Left ventricle myocardium inferior (tissue), 1 donor: ENCODE measurements at regions not wholly inside any gene's neighbourhood (a gene's known extent, or its start where the extent isn't known, plus 50 kb on each side); places are given as distances from the start of the nearest gene placed in this dataset.

Source experiments
- DNase-seq: peaks from one replicate; pipeline ENCODE4 v3.0.0-alpha.2; 2020
- H3K27ac ChIP-seq: fragments of 200-600 bp; replicated peaks from 2 replicates; pipeline ENCODE4 v1.8.0; 2021
- H3K27me3 ChIP-seq: fragments of 200-600 bp; 2 replicates; pipeline ENCODE4 v1.8.0; 2021; ENCODE audit warnings: low read depth
- H3K36me3 ChIP-seq: fragments of 200-600 bp; 2 replicates; pipeline ENCODE4 v1.8.0; 2021
- H3K4me1 ChIP-seq: fragments of 200-600 bp; 2 replicates; pipeline ENCODE4 v1.8.0; 2021
- H3K4me3 ChIP-seq: fragments of 200-600 bp; 2 replicates; pipeline ENCODE4 v1.8.0; 2021; ENCODE audit warnings: mild to moderate bottlenecking, moderate library complexity
- H3K9me3 ChIP-seq: fragments of 200-600 bp; replicated peaks from 2 replicates; pipeline ENCODE4 v1.8.0; 2021
- intact Hi-C: fragments of 100-400 bp; cut with micrococcal nuclease; formaldehyde crosslinking; loops from one replicate; pipeline ENCODE4 v1.11.0; 2022
- TF ChIP-seq, protein P1 (sequence below): fragments of 200-600 bp; IDR thresholded peaks from 2 replicates; pipeline ENCODE4 v1.8.0; 2021; ENCODE audit warnings: antibody characterized with exemption, mild to moderate bottlenecking, borderline replicate concordance
- donor health status: DM: no; HTN: yes; CAD: no; lungs with severe emphysema.

DNA sequence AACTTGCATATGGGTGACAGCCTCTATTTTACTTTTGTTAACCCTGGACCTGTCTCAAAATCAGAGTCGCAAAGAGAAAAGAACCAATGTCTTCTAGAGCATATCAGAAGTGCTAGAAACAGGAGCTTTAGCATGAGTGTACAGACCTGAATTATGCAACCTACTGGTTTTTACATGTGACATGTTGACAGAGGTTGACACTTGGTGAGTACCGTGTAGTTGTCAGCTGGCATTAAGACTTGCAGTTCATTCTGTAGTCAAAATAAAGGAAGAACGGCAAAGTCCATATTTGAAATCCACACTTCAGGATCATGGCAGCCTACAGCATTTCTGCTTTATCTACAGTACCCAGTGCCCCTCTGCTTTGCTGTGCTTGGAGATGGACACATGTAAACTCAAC lies 291.9 kb upstream of the TENM3 start:
- Histone ChIP-seq H3K27me3 (peaks cover 3% of the 10 kb centered on the region), H3K9me3 (no peaks in the 10 kb centered on the region), H3K36me3 (no peaks in the 10 kb centered on the region), H3K27ac (no peak overlapping the region), H3K4me1 (no peaks in the 10 kb centered on the region), H3K4me3 (no peak overlapping the region)
- TF ChIP-seq, protein P1, sequence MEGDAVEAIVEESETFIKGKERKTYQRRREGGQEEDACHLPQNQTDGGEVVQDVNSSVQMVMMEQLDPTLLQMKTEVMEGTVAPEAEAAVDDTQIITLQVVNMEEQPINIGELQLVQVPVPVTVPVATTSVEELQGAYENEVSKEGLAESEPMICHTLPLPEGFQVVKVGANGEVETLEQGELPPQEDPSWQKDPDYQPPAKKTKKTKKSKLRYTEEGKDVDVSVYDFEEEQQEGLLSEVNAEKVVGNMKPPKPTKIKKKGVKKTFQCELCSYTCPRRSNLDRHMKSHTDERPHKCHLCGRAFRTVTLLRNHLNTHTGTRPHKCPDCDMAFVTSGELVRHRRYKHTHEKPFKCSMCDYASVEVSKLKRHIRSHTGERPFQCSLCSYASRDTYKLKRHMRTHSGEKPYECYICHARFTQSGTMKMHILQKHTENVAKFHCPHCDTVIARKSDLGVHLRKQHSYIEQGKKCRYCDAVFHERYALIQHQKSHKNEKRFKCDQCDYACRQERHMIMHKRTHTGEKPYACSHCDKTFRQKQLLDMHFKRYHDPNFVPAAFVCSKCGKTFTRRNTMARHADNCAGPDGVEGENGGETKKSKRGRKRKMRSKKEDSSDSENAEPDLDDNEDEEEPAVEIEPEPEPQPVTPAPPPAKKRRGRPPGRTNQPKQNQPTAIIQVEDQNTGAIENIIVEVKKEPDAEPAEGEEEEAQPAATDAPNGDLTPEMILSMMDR, result no peak
- intact Hi-C loops, result no loop called here
- no peak for DNase-seq

DNA sequence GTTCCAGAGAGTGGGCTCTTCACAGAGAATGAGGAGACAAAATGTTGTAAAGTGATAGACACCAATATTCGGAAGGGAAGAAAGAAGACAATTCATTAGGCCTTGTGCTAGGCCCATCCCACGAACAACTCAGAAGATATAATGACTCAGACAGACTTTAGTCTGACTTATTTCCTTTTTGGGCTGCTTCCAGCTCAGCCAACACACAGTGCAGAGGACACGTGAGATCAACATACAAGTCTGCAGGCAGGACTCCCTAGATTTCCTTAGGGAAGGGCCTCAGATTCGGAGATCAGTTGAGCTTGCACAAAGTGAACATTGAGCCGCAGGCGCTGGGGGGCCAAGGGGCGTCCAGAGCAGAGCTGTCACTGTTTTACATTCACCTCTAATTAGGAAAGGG lies 290.7 kb upstream of the TENM3 start:
- no peak for DNase-seq
- TF ChIP-seq, protein P1, result no peak
- Histone ChIP-seq H3K27ac (no peak overlapping the region), H3K27me3 (peaks cover 3% of the 10 kb centered on the region), H3K4me3 (no peak overlapping the region), H3K9me3 (no peaks in the 10 kb centered on the region), H3K4me1 (peaks cover 8% of the 10 kb centered on the region), H3K36me3 (no peaks in the 10 kb centered on the region)
- intact Hi-C loops, result no loop called here

DNA sequence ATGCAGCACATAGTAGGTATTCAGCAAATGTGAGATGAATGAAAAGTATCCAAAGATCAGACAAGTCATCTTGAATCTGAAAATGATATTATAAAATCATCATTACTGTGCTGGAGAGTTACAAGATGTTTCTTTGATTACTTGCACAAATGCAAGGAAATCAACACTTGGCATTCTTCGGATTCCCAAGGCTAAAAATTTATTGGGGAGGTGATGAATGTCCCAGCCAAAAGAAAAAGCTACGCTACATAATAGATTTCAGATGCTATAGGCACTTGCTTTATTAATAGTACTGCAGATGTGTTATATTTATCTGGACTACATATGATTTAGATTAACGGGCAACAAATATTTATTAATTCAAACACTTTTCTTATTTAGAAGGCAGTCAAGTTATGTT lies 286.7 kb upstream of the TENM3 start:
- Histone ChIP-seq H3K36me3 (no peaks in the 10 kb centered on the region), H3K4me1 (peaks cover 9% of the 10 kb centered on the region), H3K4me3 (no peak overlapping the region), H3K27me3 (no peaks in the 10 kb centered on the region), H3K9me3 (no peaks in the 10 kb centered on the region), H3K27ac (no peak overlapping the region)
- TF ChIP-seq, protein P1, result no peak
- no peak for DNase-seq
- intact Hi-C loops, result no loop called here

DNA sequence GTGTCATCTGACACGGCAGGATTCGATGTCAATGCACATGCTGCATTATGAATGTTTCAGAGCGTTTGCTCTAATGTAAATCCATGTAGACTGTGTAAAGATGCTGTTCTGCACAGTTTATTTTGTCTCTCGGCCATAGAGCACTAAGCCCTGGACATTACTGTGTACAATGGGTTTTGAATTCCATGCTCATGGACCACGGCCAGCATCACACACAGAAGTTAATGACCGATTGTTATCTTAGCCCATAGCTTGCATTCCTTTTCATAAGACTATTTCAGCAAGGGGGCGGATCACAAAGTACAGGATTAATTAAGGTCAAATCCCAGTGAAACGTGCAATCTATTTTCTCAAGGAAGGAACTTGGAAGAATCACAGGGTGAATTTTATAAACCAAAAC lies 286.1 kb upstream of the TENM3 start:
- no peak overlapping the region for H3K27ac ChIP-seq
- peaks cover 9% of the 10 kb centered on the region for H3K4me1 ChIP-seq
- H3K27me3 ChIP-seq, result no peaks in the 10 kb centered on the region
- TF ChIP-seq, protein P1, result no peak
- DNase-seq, result no peak
- H3K36me3 ChIP-seq, result no peaks in the 10 kb centered on the region
- no peaks in the 10 kb centered on the region for H3K9me3 ChIP-seq
- intact Hi-C loops, result no loop called here
- no peak overlapping the region for H3K4me3 ChIP-seq

DNA sequence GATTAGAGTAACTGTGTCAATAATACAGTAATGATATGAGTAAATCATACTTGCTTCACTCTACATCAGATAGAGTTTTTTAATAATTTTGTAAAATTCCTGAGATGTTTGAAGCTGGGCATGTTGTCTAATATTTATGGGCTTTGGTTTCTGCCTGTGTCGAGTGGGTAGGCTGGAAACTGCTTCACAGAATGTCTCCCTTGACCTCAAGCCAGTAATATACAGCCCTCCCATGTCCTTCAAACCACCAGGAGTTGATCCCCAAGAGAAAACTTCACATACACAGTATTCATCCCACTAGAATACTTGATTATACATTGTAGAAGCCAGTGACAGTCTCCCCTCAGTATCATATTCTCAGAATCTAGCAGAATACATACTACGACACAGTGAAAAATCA lies 284.8 kb upstream of the TENM3 start:
- H3K27me3 ChIP-seq, result no peaks in the 10 kb centered on the region
- no peak for DNase-seq
- no peak overlapping the region for H3K27ac ChIP-seq
- no peaks in the 10 kb centered on the region for H3K9me3 ChIP-seq
- no peak overlapping the region for H3K4me3 ChIP-seq
- intact Hi-C loops, result no loop called here
- TF ChIP-seq, protein P1, result no peak
- H3K36me3 ChIP-seq, result no peaks in the 10 kb centered on the region
- H3K4me1 ChIP-seq, result peaks cover 9% of the 10 kb centered on the region

DNA sequence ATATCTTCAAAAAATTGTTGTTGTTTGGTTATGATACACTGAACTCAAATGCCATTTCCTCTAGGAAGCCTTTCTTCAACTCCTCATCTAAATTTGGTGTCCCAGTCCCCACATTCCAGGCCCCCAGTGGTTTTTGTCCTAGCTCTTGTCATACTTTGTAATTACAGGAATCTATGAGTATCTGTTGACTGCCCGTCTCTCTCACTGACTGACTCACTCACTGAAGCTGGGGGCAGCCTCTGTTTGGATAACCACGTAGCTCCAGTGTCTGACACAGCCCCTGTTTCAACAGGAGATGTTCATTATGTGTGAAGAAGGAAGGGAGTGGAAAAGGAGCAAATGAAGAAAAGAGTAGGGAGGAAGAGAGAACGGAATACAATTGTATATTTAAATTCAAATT lies 284.1 kb upstream of the TENM3 start:
- TF ChIP-seq, protein P1, result no peak
- Histone ChIP-seq H3K27ac (no peak overlapping the region), H3K36me3 (no peaks in the 10 kb centered on the region), H3K9me3 (no peaks in the 10 kb centered on the region), H3K4me1 (peaks cover 9% of the 10 kb centered on the region), H3K4me3 (no peak overlapping the region), H3K27me3 (no peaks in the 10 kb centered on the region)
- no peak for DNase-seq
- intact Hi-C loops, result no loop called here
